GM12873 (cell line): ENCODE measurements at regions not wholly inside any gene's neighbourhood (a gene's known extent, or its start where the extent isn't known, plus 50 kb on each side); places are given as distances from the start of the nearest gene placed in this dataset.

ENCODE experiments used
- TF ChIP-seq, protein P1 (sequence below): IDR thresholded peaks from 2 replicates; pipeline ENCODE4 v1.5.1; 2012; ENCODE audit warnings: low read depth, mild to moderate bottlenecking, moderate library complexity, low read length, control low read depth; ENCODE audit not compliant: insufficient read depth; ENCODE audit errors: missing control alignments

DNA sequence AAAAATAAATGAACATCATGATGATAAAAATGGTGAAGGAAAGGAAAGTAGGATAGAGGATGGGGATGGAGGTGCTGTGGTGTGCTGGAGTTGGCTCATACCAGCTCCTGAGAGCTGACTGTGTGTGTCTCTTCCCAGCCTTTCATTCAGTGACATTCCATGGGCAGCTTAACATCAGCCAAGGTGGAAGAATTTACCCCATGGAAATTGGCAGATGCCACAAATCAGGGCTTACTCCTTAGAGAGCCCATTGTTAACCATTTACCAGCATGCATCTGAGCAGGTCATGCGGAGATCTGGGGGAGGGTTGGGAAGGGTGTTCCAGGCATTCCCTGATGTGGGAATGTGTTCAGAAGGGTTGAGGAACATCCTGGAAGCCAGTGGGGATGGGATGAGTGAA is 164.7 kb upstream of the MYL2 start:
- TF ChIP-seq, protein P1, sequence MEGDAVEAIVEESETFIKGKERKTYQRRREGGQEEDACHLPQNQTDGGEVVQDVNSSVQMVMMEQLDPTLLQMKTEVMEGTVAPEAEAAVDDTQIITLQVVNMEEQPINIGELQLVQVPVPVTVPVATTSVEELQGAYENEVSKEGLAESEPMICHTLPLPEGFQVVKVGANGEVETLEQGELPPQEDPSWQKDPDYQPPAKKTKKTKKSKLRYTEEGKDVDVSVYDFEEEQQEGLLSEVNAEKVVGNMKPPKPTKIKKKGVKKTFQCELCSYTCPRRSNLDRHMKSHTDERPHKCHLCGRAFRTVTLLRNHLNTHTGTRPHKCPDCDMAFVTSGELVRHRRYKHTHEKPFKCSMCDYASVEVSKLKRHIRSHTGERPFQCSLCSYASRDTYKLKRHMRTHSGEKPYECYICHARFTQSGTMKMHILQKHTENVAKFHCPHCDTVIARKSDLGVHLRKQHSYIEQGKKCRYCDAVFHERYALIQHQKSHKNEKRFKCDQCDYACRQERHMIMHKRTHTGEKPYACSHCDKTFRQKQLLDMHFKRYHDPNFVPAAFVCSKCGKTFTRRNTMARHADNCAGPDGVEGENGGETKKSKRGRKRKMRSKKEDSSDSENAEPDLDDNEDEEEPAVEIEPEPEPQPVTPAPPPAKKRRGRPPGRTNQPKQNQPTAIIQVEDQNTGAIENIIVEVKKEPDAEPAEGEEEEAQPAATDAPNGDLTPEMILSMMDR: no peak

DNA sequence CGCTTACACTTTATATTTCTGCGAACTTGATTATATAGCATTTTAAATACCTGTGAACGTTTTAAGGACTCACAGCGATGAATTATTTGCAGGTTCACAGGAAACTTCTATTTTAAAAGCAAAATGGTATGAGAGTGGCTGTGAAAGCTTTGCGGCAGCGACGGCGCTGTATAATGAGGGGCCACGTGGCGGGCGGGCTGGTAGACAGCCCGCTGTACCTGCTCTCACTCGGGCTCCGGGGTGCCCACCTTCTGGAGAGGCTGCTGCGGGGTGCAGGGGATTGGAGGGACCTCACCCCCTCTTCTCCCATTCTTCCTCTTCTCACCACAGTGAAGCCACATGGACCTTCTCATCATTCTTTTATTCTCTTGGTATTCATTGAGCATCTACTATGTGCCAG is 164.2 kb upstream of the MYL2 start:
- TF ChIP-seq, protein P1: no peak

DNA sequence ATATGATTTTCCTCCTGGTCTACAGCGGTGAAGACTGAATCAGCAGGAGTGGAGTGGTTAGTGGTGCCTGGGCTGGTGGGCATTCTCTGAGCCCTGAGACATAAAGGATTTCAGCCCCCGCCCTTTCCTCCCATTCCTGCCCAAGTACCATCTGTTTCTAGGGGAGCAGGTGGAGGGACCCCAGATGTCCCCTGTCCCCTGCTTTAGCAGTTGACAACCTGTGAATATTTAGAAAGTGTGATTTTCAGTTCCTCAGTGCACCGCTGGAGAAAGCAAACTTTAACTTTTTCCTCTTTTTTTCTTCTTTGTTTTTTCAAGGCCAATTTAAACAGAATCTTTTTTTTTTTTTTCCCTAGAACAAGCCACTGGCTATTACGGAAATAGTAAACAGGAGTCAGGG is 163.8 kb upstream of the MYL2 start:
- TF ChIP-seq, protein P1: no peak

DNA sequence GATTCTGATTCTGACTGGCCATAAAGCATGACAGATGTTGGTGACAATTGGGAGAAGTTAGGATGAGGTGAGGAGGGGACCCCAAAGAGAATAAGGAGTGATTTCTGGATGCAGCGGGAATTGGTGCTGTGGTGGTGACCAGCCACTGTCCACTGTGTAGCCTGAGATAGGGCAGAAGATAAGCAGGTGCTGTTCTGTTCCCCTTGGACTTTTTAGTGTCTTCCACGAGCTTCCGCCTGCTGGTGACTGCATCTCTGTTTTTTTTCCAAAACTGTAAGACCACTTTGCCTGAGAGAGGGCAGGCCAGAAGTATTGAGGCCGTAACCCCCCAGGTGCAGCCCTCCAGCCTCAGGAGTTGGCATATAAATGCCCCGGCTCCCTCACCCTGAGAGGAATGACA is 161.2 kb upstream of the MYL2 start:
- TF ChIP-seq, protein P1: no peak

DNA sequence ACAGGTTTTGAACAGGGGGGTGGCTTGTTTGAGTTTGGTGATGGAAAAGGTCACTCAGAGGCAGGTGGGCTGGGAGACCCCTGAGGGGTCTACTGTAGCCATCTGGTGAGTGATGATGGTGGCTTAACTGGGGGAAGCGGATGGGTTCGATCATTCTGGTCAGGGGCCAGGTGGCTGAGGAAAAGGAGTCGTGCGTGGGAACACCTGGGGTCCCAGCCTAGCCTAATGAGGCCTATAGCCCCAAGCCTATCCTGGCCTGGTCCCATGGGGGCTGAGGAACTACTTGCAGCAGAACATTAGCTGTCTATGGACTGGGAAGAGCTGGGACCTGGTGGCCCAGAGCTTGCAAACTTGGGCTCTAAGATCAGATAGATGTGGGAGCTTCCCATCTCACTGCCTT is 158.4 kb upstream of the MYL2 start:
- TF ChIP-seq, protein P1: no peak

DNA sequence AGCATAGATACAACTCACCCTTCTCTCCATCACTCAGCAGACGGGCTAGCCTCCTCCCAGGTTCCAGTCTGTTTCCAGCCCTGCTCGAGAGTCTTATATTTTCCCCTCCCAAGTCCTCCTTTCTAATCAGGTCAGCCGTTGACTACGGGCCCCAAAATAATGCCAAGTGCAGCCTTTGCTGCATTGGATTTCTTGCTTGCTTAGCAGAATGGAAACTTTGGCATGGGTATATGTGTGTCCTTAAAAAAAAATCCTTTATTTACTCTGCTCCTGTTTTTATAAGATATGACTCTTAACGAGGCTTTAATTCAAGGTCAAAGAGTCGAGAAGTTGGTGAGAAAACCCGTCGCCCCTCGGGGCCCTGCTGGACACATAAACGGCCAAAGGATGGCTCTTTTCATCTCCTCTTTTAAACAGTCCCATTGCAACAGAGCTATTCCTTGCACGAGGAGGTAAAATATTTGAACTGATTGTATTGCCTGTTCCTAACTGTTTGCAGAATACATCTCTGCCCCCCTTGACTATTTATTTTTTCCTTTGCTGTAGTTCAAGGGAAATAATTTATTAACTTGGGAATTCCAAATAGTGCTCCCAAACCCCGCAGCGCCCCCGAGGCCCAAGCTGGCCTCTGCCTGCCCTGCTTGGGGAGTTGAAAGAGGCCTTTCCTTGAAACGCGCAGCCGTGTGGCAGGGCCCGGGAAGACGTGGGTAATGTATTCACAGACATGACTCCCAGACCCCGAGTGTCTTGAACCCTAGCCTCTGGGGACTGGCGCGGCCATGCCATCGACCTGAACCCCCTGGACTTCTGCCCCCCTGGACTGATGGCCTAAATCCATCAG is 156.5 kb upstream of the MYL2 start:
- TF ChIP-seq, protein P1: no peak

DNA sequence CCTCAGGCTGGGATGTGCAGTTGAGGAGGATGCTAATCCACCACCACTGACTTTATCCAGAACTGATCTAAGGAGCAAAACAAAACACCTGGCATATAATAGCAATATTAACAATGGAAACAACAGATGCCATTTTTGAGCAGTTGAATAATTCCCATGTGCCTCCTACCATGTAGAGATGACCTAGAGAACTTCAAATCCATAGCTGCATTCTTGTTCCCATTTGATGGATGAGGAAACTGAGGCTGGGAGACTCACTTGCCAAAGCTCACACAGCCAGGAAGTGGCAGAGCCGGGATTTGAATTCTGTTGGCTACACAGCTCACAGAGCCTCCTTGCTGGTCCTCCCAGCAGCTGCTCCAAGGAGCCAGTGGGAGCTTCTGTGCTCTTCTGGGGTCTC is 155.8 kb upstream of the MYL2 start:
- TF ChIP-seq, protein P1: no peak

DNA sequence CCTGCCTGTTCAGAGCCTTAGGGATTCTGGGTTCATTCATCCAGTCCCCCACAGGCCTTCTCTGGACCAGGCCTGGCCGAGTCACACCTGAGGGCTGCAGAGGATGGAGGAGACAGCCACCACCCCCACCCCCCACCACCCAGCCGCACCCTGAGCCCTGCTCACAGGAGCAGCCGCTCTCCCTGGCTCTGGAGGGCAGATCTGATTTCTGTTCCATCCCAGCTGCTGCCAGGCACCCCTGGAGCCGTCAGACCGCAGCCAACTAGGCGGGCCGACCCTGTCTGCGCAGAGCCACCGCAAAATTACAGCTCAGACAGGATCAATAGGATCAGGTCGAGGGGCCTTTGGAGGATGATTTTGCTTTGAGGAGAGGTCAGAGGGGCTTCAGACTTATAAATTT is 154.6 kb upstream of the MYL2 start:
- TF ChIP-seq, protein P1: no peak
